NCI-H748 (cell line): ENCODE measurements at regions not wholly inside any gene's neighbourhood (a gene's known extent, or its start where the extent isn't known, plus 50 kb on each side); places are given as distances from the start of the nearest gene placed in this dataset.
"Not testable (repeated sequence)": the region's sequence is repeated elsewhere in the genome, so short reads cannot be mapped to it uniquely, and the experiment has no call there.

Experiments used
- DNase-seq: peaks from one replicate; lab custom pipeline; 2025; ENCODE audit not compliant: unreplicated experiment; lab: John Stamatoyannopoulos, UW

- DNase-seq = no peak
These were observed 54.2 kb upstream of the OPRM1 start for GRCh38 chr6:153984811-153985210.

DNA sequence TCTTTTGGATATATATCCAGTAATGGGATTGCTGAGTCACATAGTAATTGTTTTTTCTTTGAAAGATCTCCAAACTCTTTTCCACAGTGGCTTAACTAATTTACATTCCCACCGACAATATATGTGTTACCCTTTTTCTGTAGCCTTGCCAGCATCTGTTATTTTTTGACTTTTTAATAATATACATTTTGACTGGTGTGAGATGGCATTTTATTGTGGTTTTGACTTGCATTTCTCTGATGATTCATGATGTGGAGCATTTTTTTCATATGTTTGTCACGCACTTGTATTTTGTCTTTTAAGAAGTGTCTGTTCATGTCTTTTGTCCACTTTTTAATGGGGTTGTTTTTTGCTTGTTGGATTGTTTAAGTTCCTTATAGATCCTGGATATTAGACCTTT lies 58.9 kb upstream of the OPRM1 start:
- no peak for DNase-seq

DNA sequence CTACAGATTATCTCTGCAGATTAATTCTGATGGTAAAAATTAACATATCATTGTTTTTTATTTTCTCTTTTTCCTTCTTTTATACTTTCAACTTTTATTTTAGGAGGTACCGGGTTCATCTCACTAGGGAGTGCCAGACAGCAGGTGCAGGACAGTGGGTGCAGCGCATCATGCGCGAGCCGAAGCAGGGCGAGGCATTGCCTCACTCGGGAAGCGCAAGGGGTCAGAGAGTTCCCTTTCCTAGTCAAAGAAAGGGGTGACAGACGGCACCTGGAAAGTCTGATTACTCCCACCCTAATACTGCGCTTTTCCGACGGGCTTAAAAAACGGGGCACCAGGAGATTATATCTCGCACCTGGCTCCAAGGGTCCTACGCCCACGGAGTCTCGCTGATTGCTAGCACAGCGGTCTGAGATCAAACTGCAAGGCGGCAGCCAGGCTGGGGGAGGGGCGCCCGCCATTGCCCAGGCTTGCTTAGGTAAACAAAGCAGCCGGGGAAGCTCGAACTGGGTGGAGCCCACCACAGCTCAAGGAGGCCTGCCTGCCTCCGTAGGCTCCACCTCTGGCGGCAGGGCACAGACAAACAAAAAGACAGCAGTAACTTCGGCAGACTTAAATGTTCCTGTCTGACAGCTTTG lies 60.0 kb upstream of the OPRM1 start:
- not testable (repeated sequence) for DNase-seq

GRCh38 chr6:153976921-153977693 lies 61.9 kb upstream of the OPRM1 start:
- peak; percentile 10 for DNase-seq

- no peak for DNase-seq
These were observed 73.0 kb upstream of the OPRM1 start for GRCh38 chr6:153966001-153966400.

GRCh38 chr6:153963352-153963751 lies 75.7 kb upstream of the OPRM1 start:
- DNase-seq = no peak

DNA sequence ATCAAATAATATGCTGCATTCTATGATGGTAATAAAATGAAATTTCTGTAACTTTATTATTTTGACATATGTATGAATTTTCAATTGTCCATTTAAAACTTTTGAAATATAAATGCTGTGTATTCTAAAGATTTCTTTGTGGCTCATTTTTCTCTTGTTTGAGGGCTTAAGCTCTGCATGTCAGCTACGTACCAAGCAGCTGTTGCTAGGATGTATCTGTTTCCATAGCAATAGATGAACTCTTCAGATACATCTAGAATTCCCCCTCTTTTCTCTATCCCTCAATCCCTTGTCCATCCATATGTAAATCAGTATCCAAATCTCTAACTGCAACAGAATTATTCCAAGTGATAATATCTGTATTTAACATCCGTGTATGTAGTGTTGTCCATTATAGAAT lies 76.5 kb upstream of the OPRM1 start:
- peak; percentile 44 for DNase-seq

- DNase-seq = no peak
These were observed 78.3 kb upstream of the OPRM1 start for GRCh38 chr6:153960741-153961140.

- no peak for DNase-seq
These were observed 78.8 kb upstream of the OPRM1 start for GRCh38 chr6:153960281-153960680.

- DNase-seq = no peak
These were observed 79.8 kb upstream of the OPRM1 start for GRCh38 chr6:153959276-153959675.

DNA sequence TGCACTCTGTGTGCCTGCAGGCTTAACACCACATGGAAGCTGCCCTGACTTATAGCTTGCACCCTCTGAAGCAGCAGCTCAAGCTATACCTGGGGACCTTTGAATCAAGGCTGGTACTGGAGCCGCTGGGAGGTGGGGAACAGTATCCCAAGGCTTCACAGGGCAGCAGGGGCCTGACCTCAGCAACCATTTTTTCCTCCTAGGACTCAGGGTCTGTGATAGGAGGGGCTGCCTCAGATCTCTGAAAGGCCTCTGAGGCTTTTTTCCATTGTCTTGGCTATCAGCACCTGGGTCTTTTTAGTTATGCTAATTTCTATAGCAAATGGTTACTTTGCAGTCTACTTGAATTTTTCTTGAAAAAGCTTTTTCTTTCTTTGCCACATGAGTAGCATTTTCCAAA lies 80.2 kb upstream of the OPRM1 start:
- no peak for DNase-seq

GRCh38 chr6:153957394-153957793 lies 81.6 kb upstream of the OPRM1 start:
- no peak for DNase-seq

DNA sequence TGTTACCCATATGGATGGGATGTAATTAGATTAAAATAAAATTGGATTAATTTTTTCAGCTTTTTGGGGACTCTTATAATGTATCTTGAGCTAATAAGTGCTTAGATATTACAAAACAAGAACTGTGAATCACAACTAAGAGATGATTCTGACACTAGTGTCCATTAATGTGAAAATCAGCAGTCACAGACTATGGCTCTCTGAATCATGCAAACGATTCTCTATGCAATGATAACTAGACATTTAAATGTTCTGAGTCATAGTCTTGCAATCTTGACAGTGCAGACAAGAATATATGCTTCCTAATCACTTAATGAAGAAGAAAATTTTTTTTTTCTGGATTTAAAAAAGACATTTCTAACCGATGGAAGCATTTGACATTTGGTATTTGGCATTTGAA lies 82.2 kb upstream of the OPRM1 start:
- no peak for DNase-seq

- no peak for DNase-seq
These were observed 89.4 kb upstream of the OPRM1 start for GRCh38 chr6:153949616-153950015.

DNA sequence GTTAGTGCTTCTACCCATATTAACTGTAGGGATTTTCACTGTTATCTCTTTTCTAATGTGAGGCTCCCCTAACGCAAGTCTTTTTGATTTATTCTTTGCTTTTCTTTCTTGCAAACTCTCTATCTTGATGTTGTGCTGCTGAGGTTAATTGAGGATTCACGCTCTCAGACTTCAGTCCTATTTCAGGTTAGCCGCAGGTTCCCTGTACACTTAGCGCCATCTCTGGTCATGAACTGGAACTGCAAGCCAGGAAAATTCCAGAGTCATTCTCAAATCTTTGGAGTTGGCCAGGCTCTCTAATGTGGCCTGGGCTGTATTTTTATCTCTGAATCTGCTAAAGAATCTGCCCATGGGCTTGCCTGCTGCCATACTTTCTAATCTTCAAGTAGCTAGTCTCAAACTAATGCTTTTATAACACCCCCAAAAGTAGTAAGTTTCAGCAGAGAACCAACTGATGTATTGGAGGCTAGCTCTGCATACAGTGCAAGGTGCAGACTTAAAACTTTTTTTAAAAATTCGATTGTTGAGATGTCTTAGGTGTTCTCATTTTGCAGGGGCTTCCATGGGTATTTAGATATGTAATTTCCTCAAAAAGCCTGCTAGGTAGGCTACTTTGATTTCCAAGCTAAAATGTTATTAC lies 91.1 kb upstream of the OPRM1 start:
- peak; percentile 36 for DNase-seq

DNA sequence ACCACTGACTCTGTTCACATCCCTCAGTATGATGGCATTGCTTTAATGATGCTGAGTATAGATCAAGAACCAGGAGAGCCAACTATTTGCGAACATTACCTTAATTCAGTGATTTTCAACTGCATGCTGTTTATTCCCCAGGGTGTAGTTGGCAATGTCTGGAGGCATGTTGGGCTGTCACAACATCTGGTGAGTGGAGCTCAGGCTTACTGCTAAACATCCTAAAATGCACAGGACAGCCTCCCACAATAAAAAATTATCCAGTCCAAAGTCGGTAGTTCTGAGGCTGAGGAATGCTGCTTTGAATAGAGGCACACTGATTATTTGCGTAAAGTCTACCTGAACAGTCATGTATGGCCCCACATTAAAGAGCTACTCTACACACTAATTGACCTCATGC lies 94.8 kb upstream of the OPRM1 start:
- DNase-seq = no peak

- no peak for DNase-seq
These were observed 96.7 kb upstream of the OPRM1 start for GRCh38 chr6:153942361-153942760.

DNA sequence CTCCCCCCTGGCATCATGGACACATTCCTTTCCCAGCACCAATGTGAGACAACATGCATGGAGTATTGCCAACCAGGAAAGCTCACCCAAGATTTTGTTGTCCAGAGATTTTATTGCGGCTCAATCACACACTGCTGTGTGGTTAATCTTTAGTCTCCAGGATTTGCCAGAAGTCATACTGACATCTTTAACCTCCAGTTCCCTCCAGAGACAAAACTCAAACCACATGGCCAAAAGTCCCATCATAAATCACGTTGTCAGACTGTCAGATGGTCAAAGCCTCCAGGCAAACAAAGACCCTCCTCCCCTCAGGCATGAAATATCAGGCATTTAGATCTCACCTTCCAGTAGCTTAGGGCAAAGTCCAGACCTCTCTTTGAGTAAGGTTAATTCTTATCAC lies 97.3 kb upstream of the OPRM1 start:
- no peak for DNase-seq

- no peak for DNase-seq
These were observed 100.2 kb upstream of the OPRM1 start for GRCh38 chr6:153938876-153939275.

DNA sequence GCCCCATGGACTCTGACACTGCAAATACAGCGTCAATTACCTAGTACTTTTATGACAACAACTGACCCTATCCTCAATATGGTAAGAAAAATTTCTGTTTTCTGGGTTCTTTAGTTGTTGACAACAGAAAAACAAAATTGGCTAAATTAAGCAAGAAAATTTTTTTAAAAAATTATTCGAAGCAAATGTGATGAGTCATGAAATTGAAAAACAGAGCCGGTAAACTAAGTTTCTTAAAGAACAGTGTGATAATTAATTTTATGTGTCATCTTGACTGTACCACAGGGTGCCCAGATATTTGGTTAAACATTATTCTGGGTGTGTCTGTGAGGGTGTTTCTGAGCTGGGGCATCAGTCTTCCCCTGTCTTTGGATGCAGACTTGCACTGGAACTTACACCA lies 107.6 kb upstream of the OPRM1 start:
- DNase-seq = no peak

GRCh38 chr6:153927867-153928266 lies 111.2 kb upstream of the OPRM1 start:
- no peak for DNase-seq

- no peak for DNase-seq
These were observed 140.5 kb upstream of the OPRM1 start for GRCh38 chr6:153898360-153899059.
